SKM-1 (cell line): ENCODE measurements at regions not wholly inside any gene's neighbourhood (a gene's known extent, or its start where the extent isn't known, plus 50 kb on each side); places are given as distances from the start of the nearest gene placed in this dataset.
"Not testable (repeated sequence)": the region's sequence is repeated elsewhere in the genome, so short reads cannot be mapped to it uniquely, and the experiment has no call there.

Experiments used
- DNase-seq: peaks from one replicate; lab custom pipeline; 2025; ENCODE audit not compliant: unreplicated experiment; lab: John Stamatoyannopoulos, UW

GRCh38 chr7:12002428-12002827 lies 170.4 kb upstream of the THSD7A start:
- no peak for DNase-seq

- no peak for DNase-seq
These were observed 172.6 kb upstream of the THSD7A start for GRCh38 chr7:12004581-12004980.

DNA sequence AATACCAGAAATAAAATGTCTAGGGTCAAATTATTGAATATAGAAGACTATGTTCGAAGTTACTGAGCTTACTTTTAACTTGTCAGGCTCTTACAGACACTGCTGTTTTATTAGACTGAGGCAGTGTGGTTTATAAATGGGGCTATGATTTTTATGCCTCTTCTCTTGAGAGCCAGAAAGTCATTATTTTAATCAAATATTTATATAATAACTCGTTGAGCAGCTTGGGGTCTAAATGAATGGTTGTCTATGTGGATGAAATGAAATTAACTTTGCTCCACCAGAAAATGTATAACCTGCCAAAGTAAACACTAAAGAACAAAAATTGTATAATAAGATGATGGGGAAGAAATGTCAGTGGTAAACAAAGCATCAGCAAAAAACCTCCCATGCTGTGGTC lies 175.6 kb upstream of the THSD7A start:
- no peak for DNase-seq

DNA sequence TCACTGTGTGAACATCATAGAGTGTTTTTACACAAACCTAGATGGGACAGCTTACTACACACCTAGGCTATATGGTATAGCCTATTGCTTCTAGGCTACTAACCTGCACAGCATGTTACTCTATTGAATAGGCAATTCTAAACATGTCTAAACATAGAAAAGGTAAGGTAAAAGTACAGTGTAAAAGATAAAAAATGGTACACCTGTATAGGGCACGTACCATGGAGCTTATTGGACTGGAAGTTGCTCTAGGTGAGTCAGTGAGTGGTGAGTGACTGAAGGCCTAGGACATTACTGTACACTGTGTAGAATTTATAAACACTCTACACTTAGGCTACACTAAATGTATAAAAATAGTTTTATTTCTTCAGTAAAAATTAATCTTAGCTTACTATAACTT lies 182.0 kb upstream of the THSD7A start:
- no peak for DNase-seq

GRCh38 chr7:12016439-12016838 lies 184.4 kb upstream of the THSD7A start:
- DNase-seq: no peak

DNA sequence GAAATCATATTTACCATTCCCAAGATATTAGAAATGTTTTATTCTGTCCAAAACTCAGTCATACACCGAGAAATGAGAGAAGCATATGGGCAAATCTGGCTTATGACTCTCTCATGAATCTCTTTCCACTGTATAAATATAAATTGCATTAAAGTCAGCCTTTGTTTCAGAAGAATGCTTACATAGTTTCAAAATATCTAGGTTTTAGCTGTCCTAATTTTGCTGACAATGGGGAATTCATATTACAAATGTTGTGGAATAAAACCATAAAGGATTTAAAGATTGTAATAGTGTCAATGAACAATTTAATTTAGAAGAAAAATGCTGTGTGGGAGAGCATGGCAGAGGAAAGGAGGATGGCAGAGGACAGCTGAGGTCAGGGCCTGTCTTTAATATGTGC lies 185.0 kb upstream of the THSD7A start:
- DNase-seq: no peak

- not testable (repeated sequence) for DNase-seq
These were observed 189.1 kb upstream of the TMEM106B start for GRCh38 chr7:12022011-12022410.

DNA sequence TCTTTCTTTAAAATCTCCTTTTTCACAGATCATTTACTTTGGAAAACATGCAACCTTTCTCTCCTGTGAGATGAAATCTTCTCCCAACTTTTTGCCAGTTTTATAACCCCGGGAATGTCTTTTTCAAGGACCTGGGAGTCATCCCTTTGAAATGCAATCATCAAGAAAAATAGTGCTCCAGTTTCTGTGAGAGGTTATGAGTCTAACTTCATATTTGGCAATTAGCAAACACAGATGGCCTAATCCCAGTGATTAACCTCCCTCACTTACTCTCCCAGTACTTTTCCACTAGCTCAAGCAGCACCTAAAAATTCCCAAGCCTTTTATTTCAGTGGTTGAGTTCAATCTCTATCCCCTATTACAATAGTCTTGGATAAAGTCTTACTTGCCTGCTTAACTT lies 185.8 kb upstream of the TMEM106B start:
- no peak for DNase-seq

DNA sequence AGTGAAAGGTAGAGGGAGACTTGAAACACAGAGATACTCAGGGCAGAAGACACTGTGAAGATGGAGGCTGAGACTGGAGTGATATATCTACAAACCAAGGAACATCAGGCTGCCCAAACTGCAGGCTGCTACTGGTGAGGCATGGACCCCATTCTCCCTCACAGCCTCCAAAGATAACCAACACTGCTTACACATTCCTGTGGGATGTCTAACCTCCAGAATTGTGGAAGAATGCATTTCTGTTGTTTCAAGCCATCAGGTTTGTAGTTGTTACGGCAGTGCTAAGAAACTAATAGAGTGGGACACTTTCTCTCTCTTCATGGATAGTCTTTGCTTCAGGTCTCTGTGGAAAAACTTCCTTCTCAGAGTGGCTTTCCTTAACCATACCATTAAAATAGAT lies 182.6 kb upstream of the TMEM106B start:
- no peak for DNase-seq

DNA sequence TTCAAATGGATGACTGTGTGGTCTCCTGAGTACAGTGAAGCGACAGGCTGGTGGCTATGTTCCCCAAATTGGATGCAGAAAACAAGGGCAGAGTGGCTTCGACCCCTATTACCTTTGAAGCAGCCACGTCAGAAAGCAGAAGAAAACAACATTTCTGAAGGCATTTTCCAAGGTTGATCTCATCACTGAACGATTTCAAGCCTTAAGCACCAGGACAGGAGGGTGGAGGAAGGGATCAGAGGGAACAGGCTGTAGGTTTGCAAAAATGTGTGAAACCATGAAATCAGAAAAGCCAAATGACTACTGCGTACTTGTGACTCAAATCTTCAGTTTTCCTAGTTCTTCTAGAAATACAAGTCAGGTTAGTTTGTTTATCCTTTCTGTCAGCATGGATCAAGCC lies 181.0 kb upstream of the TMEM106B start:
- no peak for DNase-seq

GRCh38 chr7:12031186-12031585 lies 179.9 kb upstream of the TMEM106B start:
- no peak for DNase-seq

- DNase-seq: no peak
These were observed 179.5 kb upstream of the TMEM106B start for GRCh38 chr7:12031638-12032037.

DNA sequence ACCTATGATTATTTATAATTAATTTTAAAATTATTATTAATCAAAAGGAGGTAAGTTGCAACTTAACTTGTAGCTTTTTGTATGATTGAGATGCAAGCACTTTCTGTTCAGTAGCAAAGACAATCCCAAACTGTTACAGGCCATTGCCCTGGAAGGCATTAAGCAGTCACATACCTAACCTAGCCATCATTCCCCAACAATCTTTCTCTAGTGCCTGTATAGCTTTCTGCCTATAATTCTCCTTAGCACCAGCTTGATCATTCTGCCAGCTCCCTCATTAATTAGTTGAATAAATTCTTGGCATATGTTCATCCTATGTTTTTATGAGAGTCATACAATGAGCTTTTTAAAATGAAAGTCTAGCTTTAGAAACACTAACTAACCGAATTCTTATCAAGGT lies 178.9 kb upstream of the TMEM106B start:
- DNase-seq: no peak

- not testable (repeated sequence) for DNase-seq
These were observed 167.6 kb upstream of the TMEM106B start for GRCh38 chr7:12043457-12043856.

- no peak for DNase-seq
These were observed 158.9 kb upstream of the TMEM106B start for GRCh38 chr7:12052211-12052610.

DNA sequence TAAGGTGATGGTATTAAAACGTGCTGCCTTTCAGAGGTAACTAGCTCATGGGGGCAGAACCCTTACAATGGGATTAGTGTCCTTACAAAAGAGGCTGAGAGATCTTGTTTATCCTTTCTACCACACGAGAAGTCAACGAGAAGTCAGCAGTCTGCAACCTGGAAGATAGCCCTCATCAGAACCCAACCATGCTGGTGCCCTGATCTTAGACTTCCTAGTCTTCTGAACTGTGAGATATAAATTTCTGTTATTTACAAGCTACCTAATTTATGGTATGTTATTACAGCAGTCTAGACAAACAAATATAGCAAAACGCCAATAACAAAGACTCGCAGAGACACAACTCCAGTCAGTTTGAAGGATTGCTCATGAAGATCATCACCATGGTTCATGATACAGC lies 157.5 kb upstream of the TMEM106B start:
- DNase-seq: no peak

GRCh38 chr7:12054830-12055229 lies 156.3 kb upstream of the TMEM106B start:
- no peak for DNase-seq

DNA sequence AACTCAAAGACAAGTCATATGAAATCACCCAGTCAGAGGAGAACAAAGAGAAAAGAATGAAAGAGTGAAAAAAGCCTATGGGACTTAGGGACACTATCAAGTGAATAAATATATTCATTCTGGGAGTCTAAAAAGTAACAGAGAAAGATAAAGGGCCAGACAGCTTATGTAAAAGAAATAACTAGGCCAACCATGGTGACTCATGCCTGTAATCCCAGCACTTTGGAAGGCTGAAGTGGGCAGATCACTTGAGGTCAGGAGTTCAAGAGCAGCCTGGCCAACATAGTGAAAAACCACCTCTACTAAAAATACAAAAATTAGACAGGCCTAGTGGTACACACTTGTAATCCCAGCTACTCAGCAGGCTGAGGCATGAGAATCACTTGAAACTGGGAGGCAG lies 154.7 kb upstream of the TMEM106B start:
- DNase-seq: no peak

GRCh38 chr7:12056977-12057376 lies 154.1 kb upstream of the TMEM106B start:
- DNase-seq: no peak

DNA sequence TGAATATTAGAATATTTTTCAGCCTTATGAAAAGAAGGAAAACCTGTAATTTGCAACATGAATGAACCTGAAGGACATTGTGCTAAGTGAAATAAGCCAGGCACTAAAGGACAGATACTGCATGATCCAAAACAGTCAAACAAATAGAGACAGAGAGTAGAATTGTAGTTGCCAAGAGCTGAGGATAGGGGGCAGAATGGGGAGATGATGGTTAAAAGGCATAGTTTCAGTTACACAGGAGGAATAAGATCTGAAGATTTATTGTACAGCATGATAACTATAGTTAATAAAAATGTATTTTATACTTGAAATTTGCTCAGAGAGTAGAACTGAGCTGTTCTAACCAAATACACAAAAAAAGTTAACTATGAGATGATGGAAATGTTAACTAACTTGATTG lies 149.0 kb upstream of the TMEM106B start:
- no peak for DNase-seq

GRCh38 chr7:12064586-12065127 lies 146.4 kb upstream of the TMEM106B start:
- DNase-seq: no peak

DNA sequence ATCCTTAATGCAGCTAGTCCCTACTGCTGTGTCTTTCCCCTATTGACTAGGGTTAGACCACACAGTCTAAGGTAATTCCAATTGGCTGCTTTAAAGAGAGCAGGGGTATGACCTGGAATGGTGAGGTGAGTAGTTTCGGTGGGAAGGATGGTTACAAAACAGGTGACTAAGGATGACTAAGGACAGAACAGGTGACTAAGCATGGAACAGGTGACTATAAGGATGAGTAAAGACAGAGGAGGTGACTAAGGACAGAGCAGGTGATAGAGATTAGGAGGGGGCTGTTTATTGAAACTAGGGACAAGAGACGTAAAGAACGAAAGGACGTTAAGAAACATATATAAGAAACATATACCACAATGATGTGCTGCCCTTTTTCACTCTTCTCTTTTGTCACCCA lies 145.1 kb upstream of the TMEM106B start:
- no peak for DNase-seq

- peak; percentile 37 for DNase-seq
These were observed 144.6 kb upstream of the TMEM106B start for GRCh38 chr7:12066521-12066920.
